ENCODE measurements at regions not wholly inside any gene's neighbourhood (a gene's known extent, or its start where the extent isn't known, plus 50 kb on each side); places are given as distances from the start of the nearest gene placed in this dataset.

- peaks cover 0 to 4% (median 0%) of the 10 kb centered on the region in 4 donors for H3K9me3 ChIP-seq (ENCODE audit: control insufficient read depth in 4 of 4, low read length in 3 of 4)
- TF ChIP-seq YY1 (IDR thresholded peaks at IDR 0.05) (no peak), HNF4A (conservative IDR thresholded peaks at IDR 0.05) (peak in 1 of 2 donors; percentile 15), NR2F2 (IDR thresholded peaks at IDR 0.05) (peak; percentile 47)
- H3K27ac ChIP-seq (ENCODE audit: low read depth in 1 of 2, low read length in 2 of 2) = no peak overlapping the region
- WGBS = 81% methylated on average over 17 of the region's 17 CpGs
- H3K36me3 ChIP-seq (ENCODE audit: control insufficient read depth in 4 of 4, insufficient read depth in 3 of 4, low read depth in 1 of 4, low read length in 3 of 4) = no peaks in the 10 kb centered on the region
- H3K4me1 ChIP-seq (ENCODE audit: control insufficient read depth in 4 of 4, insufficient read depth in 4 of 4, low read length in 3 of 4) = peaks cover 0 to 10% (median 5%) of the 10 kb centered on the region in 4 donors
- no peak for DNase-seq (ENCODE audit: low spot score)
- no peaks in the 10 kb centered on the region for H3K27me3 ChIP-seq (ENCODE audit: control insufficient read depth in 4 of 4, insufficient read depth in 4 of 4, low read length in 3 of 4)
- no peak overlapping the region for H3K9ac ChIP-seq (ENCODE audit: low read depth in 1 of 2, low read length in 2 of 2)
- H3K4me3 ChIP-seq (ENCODE audit: low read depth in 1 of 3, low read length in 3 of 3) = no peak overlapping the region
Measured at GRCh38 chr9:129476821-129477611, 143.9 kb downstream of the C9orf50 start.

GRCh38 chr9:129474740-129475404 lies 146.0 kb downstream of the C9orf50 start:
- Histone ChIP-seq H3K27me3 (ENCODE audit: control insufficient read depth in 4 of 4, insufficient read depth in 4 of 4, low read length in 3 of 4) (no peaks in the 10 kb centered on the region), H3K9ac (ENCODE audit: low read depth in 1 of 2, low read length in 2 of 2) (no peak overlapping the region), H3K9me3 (ENCODE audit: control insufficient read depth in 4 of 4, low read length in 3 of 4) (peaks cover 0 to 4% (median 0%) of the 10 kb centered on the region in 4 donors), H3K36me3 (ENCODE audit: control insufficient read depth in 4 of 4, insufficient read depth in 3 of 4, low read depth in 1 of 4, low read length in 3 of 4) (no peaks in the 10 kb centered on the region), H3K4me1 (ENCODE audit: control insufficient read depth in 4 of 4, insufficient read depth in 4 of 4, low read length in 3 of 4) (no peaks in the 10 kb centered on the region), H3K4me3 (ENCODE audit: low read depth in 1 of 3, low read length in 3 of 3) (no peak overlapping the region), H3K27ac (ENCODE audit: low read depth in 1 of 2, low read length in 2 of 2) (no peak overlapping the region)
- TF ChIP-seq REST (IDR thresholded peaks at IDR 0.05) = no peak
- no peak for TF ChIP-seq RAD21 (IDR thresholded peaks at IDR 0.05)
- no peak for TF ChIP-seq CTCF (IDR thresholded peaks at IDR 0.05; ENCODE audit: low read depth, low read length, missing input control)
- no peak for DNase-seq (ENCODE audit: low spot score)
- WGBS = 87% methylated on average over 6 of the region's 6 CpGs

- peaks cover 0 to 4% (median 0%) of the 10 kb centered on the region in 4 donors for H3K9me3 ChIP-seq (ENCODE audit: control insufficient read depth in 4 of 4, low read length in 3 of 4)
- TF ChIP-seq ZBTB33 (IDR thresholded peaks at IDR 0.05) = no peak
- TF ChIP-seq EGR1 (IDR thresholded peaks at IDR 0.05; ENCODE audit: low read depth in 2 of 2) = peak in 1 of 2 donors; percentile 39
- no peak for TF ChIP-seq FOXA2 (IDR thresholded peaks at IDR 0.05)
- TF ChIP-seq HNF4A (conservative IDR thresholded peaks at IDR 0.05) = peak in 1 of 2 donors; percentile 17
- no peak overlapping the region for H3K9ac ChIP-seq (ENCODE audit: low read depth in 1 of 2, low read length in 2 of 2)
- WGBS = 75% methylated on average over 15 of the region's 15 CpGs
- H3K27ac ChIP-seq (ENCODE audit: low read depth in 1 of 2, low read length in 2 of 2) = no peak overlapping the region
- DNase-seq (ENCODE audit: low spot score) = no peak
- H3K27me3 ChIP-seq (ENCODE audit: control insufficient read depth in 4 of 4, insufficient read depth in 4 of 4, low read length in 3 of 4) = no peaks in the 10 kb centered on the region
- H3K4me3 ChIP-seq (ENCODE audit: low read depth in 1 of 3, low read length in 3 of 3) = no peak overlapping the region
- H3K4me1 ChIP-seq (ENCODE audit: control insufficient read depth in 4 of 4, insufficient read depth in 4 of 4, low read length in 3 of 4) = no peaks in the 10 kb centered on the region
- no peaks in the 10 kb centered on the region for H3K36me3 ChIP-seq (ENCODE audit: control insufficient read depth in 4 of 4, insufficient read depth in 3 of 4, low read depth in 1 of 4, low read length in 3 of 4)
Measured at GRCh38 chr9:129473523-129474244, 147.2 kb downstream of the C9orf50 start.
